RPMI8226 (cell line): ENCODE measurements at regions not wholly inside any gene's neighbourhood (a gene's known extent, or its start where the extent isn't known, plus 50 kb on each side); places are given as distances from the start of the nearest gene placed in this dataset.
"Not testable (repeated sequence)": the region's sequence is repeated elsewhere in the genome, so short reads cannot be mapped to it uniquely, and the experiment has no call there.

Experiments used
- DNase-seq: peaks from one replicate; pipeline ENCODE4 v3.0.0-alpha.2; 2015

- no peak for DNase-seq
Observed at GRCh38 chr11:71181566-71181965, 70.8 kb downstream of the SHANK2 start.

- no peak for DNase-seq
Observed at GRCh38 chr11:71180694-71181470, 71.5 kb downstream of the SHANK2 start.

- DNase-seq, result no peak
Observed at GRCh38 chr11:71179877-71180605, 72.3 kb downstream of the SHANK2 start.

- DNase-seq, result no peak
Observed at GRCh38 chr11:71178076-71178475, 74.3 kb downstream of the SHANK2 start.

GRCh38 chr11:71176812-71177211, 75.6 kb downstream of the SHANK2 start:
- no peak for DNase-seq

- DNase-seq, result no peak
Observed at GRCh38 chr11:71173709-71174108, 78.7 kb downstream of the SHANK2 start.

GRCh38 chr11:71172680-71173079, 79.7 kb downstream of the SHANK2 start:
- DNase-seq, result no peak

GRCh38 chr11:71171576-71171975, 80.8 kb downstream of the SHANK2 start:
- no peak for DNase-seq

GRCh38 chr11:71170624-71171423, 81.6 kb downstream of the SHANK2 start:
- DNase-seq, result no peak

- no peak for DNase-seq
Observed at GRCh38 chr11:71169313-71169712, 83.1 kb downstream of the SHANK2 start.

- DNase-seq, result not testable (repeated sequence)
Observed at GRCh38 chr11:71167814-71168213, 84.6 kb downstream of the SHANK2 start.

GRCh38 chr11:71165771-71166170, 86.6 kb downstream of the SHANK2 start:
- no peak for DNase-seq

- no peak for DNase-seq
Observed at GRCh38 chr11:71164621-71165020, 87.8 kb downstream of the SHANK2 start.

- DNase-seq, result no peak
Observed at GRCh38 chr11:71164186-71164585, 88.2 kb downstream of the SHANK2 start.

GRCh38 chr11:71163371-71163770, 89.0 kb downstream of the SHANK2 start:
- no peak for DNase-seq

GRCh38 chr11:71158936-71159335, 93.4 kb downstream of the SHANK2 start:
- DNase-seq, result no peak

GRCh38 chr11:71157676-71158075, 94.7 kb downstream of the SHANK2 start:
- DNase-seq, result not testable (repeated sequence)

- DNase-seq, result no peak
Observed at GRCh38 chr11:71156301-71156700, 96.1 kb downstream of the SHANK2 start.

- no peak for DNase-seq
Observed at GRCh38 chr11:71155846-71156245, 96.5 kb downstream of the SHANK2 start.

- no peak for DNase-seq
Observed at GRCh38 chr11:71154261-71154805, 98.0 kb downstream of the SHANK2 start.

- no peak for DNase-seq
Observed at GRCh38 chr11:71153005-71153390, 99.4 kb downstream of the SHANK2 start.

GRCh38 chr11:71152312-71153004, 99.9 kb downstream of the SHANK2 start:
- DNase-seq, result not testable (repeated sequence)

GRCh38 chr11:71151561-71151960, 100.8 kb downstream of the SHANK2 start:
- DNase-seq, result no peak
